ENCODE measurements at regions not wholly inside any gene's neighbourhood (a gene's known extent, or its start where the extent isn't known, plus 50 kb on each side); places are given as distances from the start of the nearest gene placed in this dataset.
"Not testable (repeated sequence)": the region's sequence is repeated elsewhere in the genome, so short reads cannot be mapped to it uniquely, and the experiment has no call there.

DNA sequence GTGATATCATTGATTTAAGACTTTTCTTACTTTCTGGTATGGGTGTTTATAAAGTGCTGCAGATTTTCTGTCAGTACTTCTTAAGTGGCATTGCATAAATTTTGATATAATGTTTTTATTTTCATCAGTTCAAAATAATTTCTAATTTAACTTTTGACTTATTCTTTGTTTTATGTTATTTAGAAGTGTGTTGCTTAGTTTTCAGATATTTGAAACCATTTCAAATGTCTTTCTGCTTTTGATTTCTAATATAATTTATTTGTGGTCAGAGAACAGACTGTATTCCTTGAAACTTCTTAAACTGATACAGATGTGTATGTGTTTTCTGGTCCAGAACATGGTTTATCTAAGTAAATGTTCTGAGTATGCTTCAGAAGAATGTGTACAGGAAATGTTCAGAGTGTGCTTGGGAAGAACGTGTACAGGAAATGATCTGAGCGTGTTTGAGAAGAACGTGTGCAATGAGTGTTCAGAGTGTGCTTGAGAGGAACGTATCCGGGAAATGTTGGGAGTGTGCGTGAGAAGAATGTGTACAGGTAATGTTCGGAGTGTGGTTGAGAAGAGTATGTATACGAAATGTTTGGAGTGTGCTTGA lies 265.7 kb upstream of the HS6ST1 start:
- DNase-seq, result no peak

DNA sequence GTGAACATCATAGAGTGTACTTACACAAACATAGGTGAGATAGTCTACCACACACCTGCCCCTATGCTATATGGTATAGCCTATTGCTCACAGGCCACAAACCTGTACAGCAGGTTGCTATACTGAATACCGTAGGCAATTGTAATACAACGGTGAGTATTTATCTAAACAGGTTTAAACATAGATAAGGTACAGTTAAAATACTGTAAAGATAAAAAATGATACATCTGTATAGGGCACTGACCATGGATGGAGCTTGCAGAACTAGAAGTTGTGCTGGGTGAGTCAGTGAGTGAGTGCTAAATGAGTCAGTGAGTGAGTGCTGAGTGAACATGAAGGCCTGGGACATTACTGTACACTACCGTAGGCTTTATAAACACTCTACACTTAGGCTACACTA lies 267.0 kb upstream of the HS6ST1 start:
- no peak for DNase-seq

DNA sequence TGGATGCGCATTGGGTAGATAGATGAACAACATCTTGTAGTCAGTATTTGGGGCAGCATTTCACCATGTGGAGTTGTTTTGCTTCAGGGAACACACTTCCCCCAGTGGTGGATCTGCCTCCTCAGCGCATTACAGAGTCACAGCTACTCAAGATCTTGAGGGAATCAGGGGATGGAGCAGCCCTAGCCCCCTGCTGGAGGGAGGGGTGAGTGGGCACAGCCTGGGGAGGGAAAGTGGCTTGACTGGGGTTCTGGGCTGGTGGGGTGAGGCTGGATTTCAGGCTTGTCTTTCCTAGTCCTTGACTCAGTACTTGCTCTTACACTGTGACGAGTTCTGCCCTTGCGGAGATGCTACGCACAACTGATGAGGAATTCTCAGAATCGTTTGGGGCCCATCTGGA lies 271.0 kb upstream of the HS6ST1 start:
- no peak for DNase-seq

DNA sequence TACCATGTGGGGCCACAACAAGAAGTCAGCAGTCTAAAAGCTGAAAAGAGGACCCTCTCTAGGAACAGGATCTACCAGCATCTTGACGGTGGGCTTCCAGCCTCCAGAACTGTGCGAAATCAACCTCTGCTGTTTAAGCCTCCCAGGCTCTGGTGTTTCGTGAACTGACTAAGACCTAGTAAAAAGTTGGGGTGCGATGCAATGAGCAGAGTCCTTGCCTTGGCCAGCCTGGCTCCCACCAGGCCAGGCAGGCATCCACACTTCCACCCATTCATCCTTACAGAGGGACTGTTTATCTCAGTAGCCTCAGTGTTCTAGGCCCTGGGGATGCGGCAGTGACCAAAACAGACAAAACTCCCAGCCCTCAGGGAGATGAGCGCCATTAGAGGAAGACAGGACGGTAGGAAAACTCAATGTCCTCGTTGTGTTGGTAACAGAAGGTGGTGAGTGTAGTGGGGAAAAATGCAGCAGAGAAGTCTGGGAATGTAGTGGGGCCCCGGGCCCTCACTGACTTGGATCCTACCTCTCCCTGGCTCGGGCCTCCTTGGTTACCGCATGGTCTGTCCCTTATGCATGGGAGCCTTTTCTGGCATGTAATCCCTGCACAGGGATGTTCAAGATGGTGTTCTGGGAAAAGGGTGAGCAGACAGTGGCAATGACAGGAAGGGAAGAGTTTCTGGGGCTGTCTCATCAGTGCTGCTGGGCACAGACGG lies 271.8 kb upstream of the HS6ST1 start:
- no peak for DNase-seq

DNA sequence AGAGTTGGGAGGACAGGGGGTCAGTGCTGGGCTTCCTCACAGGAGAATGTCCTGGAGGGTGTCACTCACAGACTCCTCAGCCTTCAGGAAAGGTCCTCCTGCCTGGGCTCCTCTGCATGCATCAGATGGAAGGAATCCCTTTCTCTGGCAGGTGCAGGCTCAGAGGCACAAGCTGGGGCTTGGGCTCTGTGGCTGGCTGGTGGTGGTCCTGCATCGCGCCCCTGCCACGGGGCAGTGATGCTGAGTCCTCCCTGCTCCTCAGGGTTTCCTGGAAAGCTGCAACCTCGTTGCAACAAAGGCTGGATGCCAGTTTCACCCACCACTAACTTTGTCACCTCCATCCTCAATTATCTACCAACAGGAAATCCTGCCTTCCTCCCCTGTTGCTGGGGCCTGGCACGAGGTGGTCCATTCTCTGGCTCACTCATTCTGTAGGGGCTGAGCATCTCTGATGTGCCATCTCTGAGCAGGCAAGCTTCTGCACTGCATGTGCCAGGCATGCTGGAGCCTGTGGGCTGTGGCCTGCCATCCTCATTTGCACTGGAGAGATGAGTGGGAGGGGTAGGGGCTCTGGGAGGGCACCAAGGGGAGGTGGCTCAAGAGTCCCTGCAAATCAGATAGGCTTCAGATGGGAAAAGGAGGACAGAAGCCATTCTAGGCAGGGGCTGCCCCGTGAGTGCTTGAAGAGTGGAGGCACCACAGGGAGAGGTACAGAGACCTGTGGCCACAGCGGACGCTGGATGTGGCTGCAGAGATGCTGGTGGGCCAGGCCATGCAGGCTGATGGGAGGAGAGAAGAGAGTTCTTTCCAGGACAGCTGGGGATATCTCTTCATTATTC lies 272.6 kb upstream of the HS6ST1 start:
- DNase-seq, result no peak

DNA sequence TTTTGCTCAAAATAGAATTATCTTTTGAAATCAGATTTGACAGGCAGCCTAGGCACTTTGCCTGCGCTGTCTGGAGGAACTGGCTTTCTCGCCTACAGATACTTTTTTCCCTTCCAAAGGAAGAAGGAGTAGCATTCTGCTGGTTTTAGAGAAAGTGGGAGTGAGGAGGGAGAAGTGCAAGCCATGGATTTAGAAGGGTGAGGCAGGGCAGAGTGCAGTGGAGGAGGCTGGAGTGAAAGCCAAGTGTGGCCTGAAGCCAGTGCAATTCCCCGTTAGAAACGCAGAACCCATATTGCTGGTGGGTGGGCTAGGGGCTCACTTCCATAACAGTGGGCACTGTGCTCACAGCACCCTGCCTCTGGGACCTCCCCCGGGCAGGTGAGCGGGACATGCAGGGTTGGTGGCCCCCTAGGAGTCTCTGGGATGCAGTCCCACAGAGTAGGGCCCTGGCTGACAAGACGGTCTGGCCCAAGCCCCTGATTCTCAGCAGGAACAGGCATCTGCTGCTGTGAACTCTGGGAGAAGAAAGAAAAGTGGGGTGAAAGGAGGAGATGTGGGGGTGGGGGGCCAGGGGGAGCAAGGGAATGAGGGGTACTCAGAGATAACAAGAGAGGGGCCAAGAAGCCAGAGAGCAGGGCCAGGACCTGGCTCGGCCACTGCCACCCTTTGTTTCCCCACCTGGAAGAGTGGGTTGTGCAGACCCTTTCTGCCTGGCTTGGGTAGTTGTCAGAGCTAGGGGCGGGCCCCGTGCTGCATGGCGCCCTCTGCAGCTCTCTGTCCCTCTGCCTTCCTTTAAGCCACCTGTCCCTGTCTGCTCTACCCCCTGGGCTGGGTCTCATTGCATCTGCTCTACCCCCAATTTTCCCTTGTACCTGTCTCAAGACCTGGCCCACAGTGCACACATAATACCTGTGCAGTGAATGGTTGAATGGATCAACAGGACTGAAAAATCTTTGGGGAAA lies 273.5 kb upstream of the HS6ST1 start:
- no peak for DNase-seq

DNA sequence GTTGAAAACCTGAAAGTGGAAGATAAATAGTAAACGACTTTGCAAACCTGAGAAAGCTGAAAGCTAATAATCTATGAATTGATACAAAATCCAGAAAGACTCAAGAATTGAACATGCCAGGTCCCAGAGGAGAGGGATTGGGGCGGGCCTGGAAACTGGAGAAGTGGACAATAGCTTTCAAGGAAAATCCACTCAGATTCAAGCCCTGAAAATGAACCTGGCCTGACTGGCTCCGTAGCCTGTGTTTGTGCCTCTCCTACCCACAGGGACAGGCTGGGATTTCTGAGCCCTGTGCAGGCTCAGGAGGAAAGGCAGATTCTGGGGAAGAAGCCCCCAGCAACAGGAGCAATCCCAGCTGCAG lies 274.8 kb upstream of the HS6ST1 start:
- no peak for DNase-seq

DNA sequence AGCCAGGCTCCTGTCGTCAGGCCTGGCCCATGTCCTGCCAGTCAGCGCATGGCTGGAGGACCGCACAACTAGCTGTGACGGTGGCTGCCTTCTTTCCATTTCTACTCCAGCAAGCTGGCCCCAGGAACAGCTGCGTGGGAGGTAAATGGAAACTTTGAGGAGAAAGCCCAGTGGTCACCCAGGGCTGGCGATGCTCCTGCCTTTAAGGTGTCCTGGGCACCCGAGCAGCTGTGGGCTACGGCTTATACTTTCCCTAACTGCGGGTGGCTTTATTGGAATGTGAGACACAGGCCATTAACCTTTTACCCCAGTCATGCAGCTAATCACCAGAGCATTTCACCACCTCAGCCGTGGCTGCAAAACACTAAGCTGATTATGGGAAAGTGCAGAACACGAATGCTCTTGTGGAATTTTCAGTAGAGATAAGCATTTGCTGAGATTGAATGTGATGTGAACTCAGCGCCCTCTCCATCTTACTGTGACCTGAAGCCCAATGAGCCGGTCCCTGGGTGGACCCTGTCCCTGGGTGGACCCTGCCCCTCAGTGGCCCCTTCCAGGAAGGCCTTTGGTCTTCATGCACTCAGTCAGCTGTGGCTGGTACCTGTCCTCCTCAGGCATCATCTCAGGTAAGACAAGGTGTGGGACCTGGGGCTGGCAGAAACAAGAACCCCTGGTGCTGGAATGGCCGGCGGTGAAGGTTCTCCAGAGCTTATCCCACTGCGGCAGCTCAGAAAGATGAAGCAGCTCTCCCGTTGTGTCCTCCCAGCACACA lies 275.4 kb upstream of the HS6ST1 start:
- DNase-seq, result no peak

DNA sequence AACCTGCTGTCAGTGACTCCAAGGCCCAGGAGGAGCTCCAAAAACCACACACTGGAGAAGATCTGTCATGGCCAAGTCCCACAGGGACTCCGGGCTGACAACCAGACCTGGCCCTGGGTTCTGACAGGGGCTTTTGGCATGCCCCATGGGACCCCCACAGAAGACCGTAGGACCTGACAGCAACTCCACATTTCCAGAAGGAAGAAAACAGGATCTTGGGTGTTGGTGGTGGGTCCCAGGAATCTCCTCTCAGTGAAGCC lies 275.9 kb upstream of the HS6ST1 start:
- DNase-seq, result no peak

DNA sequence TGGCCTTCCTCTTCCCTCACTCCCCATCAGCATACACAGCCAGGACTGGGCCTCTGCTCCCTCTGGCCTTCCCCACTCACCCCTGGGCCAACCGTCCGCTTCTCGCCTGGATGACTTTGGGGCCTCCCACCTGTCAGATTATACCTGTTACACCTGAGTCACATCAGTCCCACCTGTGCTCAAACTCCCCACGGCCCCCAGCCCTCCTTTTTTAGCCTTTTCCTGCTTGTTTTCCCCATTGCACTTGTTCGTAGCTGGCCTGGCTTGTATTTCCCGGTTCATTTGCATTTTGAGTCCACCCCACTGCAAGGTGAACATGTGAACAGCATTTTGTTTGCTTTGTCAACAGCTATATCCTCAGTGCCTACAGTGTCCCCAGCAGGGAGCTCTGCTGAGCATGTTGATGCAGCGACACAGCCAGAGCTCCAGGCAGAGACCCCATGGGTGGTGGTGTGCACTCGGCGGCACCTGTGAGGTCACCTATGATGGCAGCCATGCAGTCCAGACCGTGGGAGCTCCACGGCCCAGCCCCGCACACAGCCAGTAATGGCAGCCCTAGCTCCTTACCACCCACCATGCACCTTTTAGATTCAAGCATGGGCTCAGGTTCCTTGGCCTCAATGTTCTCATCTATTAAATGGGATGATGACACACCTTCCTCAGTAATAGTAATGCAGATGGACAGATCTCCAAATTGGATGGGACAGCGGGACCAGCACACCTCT lies 276.4 kb upstream of the HS6ST1 start:
- DNase-seq, result no peak

DNA sequence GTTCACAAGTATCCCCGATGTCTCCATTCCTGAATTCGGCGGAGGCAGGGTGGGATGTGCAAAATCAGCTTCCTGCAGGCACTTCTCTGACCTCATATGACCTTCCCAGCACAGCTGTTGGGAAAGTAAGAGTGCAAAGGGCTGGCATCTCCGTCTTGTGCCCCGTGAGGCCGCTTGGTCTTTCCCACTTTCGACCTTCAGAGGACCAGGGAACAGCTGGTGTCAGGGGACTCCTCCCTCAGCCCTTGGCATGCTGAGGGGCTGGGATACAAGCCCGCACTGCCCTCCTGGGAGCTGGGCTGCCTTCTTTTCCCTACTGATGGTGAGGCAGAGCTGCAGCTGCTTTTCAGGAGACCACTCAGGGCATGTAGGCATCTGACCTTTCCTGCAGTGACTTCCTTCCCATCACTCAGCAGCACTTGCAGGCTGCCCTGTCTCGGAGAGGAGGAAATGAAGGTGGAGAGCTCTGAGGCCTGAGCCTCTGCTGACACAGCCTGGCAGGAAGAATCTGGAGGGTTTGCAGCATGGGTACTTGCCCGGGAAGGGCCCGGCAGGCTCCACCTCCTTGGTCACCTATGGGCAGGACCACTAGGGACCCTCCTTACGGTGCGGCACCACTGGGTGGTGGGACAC lies 277.2 kb upstream of the HS6ST1 start:
- DNase-seq, result no peak

DNA sequence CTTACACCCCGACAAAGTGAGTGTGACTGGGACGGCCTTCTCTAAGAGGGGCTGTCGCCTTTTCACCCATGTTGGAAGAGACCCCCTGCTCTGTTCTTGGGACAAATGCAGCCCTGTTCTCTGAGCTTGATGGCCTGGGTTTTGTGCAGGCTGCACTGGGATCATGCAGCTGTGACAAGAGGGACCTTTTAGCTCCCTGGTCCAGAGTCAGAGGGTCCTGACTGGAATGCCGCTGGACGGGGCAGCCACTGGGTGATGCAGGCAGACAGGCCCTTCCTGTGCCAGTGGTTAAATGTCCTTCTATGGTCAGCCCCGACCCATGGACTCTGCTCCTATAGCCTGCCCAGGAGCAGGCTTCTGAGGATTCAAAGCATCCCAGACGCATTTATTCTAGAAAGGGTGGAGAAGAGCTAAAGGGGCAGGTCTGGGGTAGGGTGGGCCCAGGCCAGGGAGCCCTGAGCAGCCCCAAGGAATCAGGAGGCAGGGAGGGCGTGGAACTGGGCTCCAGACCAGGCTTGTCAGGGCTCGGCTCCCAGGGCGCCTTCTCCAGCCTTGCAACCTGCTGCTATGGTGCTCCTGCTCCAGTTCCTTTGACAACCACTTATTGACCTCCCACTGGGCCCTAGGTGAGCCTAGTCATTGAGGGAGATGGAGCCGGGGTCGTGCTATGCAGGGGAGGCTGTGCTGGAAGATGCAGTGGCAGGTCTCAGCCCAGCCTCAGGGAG lies 277.9 kb upstream of the HS6ST1 start:
- DNase-seq, result no peak

DNA sequence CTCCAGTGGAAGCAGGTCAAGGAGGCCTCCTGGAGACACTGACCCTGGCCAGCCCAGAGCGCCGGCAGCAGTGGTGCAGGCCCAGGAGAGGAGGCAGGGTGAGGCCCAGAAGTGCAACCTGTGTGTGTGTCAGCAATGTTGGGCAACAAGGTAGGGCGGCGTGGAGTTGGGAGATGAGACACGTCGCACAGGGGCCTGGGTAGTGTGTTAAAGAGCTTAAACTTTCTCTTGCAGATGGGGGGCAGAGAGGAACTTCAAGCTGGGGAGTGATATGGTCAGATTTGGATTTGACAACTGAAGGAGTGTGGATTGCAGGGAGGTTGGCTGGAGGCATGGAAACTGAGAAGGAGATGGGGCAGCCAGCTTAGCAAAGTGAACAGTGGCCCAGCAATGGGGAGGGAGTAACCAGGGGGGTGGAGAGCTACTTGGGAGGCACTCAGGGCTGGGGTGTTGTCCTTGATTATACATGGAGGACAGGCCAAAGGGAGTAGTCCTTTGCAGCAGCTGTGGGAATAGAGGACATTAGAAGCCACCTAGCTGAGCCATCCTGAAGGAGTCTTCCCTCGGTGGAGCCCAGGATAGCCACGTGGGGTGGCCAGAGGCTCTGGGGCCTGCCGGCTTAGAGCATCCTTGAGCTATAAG lies 278.6 kb upstream of the HS6ST1 start:
- no peak for DNase-seq

DNA sequence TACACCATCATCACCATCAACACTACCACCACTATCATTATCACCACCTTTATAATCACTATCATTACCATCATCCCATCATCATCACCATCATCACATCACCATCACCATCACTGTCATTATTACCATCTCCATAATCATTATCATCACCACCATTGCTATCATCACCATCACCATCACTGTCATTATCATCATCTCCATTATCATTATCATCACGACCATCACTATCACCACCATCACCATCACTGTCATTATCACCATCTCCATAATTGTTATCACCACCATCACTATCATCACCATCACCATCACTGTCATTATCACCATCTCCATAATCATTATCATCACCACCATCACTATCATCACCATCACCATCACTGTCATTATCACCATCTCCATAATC lies 279.6 kb upstream of the HS6ST1 start:
- not testable (repeated sequence) for DNase-seq

DNA sequence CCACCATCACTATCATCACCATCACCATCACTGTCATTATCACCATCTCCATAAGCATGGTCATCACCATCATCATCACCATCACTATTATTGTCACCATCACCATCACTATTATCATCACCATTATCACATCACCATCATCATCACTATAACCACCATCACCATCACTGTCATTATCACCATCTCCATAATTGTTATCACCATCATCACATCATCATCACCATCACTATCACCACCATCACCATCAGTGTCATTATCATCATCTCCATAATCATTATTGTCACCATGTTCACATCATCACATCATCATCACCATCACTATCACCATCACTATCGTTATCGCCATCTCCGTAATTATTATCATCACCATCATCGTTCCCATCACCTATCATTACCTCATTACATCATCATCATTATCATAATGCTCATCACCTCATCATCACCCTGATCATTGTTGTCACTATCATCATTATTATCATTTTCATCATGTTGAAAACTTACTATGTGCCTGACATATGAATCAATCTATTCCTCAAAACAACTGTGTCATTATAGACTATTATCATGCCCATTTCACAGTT lies 280.3 kb upstream of the HS6ST1 start:
- DNase-seq, result no peak

DNA sequence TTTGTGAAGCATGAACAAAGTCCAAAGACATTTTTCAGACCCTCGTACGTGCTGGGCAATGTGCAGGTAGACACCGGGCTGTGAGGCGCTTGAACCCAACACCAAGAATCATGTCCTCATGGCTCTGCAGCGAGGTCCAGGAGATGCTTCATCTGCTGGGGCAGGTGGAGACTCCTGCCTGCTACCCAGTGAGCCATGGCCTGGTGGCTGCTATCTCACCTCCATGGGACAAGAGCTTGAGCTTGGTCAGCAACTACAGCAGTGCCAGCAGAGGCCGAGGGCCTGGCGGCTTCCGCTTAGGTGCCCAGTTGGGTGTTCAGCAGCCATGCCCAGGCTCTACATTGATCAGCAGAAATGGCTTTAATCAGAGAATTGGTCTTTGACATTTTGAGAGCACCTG lies 281.0 kb upstream of the HS6ST1 start:
- no peak for DNase-seq

DNA sequence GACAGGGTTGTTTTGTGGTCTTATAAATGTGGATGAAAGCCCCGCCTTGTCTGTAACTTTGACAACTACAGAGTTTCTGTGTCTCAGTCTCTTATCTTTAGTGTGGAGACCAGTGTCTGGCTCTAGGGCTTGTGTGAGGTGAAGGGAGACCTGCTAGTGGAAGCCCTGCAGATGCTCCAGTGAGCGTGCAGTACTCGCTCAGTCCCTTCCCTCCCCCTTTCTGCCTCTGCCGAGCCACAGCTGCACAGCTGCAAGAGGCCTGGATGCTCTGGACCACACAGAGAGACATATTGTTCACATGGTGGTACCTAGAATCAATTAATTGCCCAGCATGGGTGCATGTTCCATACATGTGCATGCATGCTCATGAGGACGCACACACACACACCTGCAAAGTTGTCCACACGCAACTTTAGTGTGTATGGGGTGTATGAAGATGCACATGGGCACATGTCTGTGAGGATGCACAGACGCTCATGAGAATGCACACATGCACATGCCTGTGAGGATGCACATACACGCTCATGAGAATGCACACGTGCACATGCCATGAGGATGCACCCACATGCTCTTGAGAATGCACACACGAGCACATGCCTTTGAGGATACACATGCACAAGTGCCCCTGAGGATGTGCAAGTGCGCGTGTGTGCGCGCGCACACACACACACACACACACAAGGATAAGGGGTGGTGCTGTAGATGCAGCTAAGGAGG lies 282.1 kb upstream of the HS6ST1 start:
- no peak for DNase-seq

DNA sequence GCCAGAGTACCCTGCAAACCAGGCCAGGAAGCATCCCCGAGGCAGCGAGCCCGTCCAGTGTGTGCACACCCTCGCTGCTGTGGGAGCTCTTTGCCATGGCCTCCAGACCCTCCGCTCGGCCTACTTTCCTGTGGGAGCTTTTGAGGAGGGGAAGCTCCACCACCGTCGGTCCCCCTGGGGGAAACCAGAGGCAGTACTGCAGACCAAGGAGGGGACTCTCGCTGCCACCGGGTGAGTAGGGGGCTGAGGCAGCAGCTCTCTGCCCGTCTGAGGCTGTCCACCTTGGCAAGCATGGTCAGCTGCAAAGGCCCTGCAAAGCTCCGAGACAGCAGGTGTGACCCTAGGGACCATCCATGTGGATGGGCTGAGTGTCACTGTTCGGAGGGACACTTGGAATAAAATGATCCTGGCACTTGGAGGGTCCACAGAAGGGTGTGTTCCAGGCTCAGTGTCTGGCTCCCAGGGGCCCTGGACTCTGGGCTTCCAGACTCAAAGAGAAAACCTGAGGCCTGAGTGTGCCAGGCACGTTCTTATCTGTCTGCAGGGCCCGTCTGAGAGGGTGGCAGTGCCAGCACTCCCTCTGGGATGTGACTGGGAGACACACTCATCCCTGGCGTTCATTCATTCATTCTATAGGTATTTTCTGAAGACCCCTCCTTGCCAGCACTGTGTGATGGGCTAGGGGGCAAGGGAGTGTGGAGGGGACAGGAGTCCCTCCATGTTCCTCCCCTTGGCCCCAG lies 282.8 kb upstream of the HS6ST1 start:
- DNase-seq, result no peak

Data from stimulated activated CD4-positive, alpha-beta T cell treated with anti-CD3 and anti-CD28 coated beads, Interleukin-2, amount 100 ng/mL, for 24 hours (primary cell).